WERI-Rb-1 (cell line): ENCODE measurements at regions not wholly inside any gene's neighbourhood (a gene's known extent, or its start where the extent isn't known, plus 50 kb on each side); places are given as distances from the start of the nearest gene placed in this dataset.

Experiments used
- DNase-seq: peaks from one replicate; pipeline ENCODE4 v3.0.0-alpha.2; 2020
- H3K27ac ChIP-seq: fragments of 250-450 bp; sonication (Bioruptor Pico); 2 replicates; pipeline ENCODE4 v1.5.1; 2020; ENCODE audit warnings: mild to moderate bottlenecking, moderate library complexity
- H3K27me3 ChIP-seq: fragments of 250-450 bp; sonication (Bioruptor Pico); 2 replicates; pipeline ENCODE4 v1.5.1; 2021; ENCODE audit warnings: mild to moderate bottlenecking, low read depth, moderate library complexity; ENCODE audit not compliant: insufficient read depth, severe bottlenecking
- H3K36me3 ChIP-seq: fragments of 250-450 bp; sonication (Bioruptor Pico); 2 replicates; pipeline ENCODE4 v1.5.1; 2020; ENCODE audit warnings: mild to moderate bottlenecking, moderate library complexity
- H3K4me3 ChIP-seq: 2 replicates; pipeline ENCODE4 v1.5.1; 2011; ENCODE audit warnings: low read depth, mild to moderate bottlenecking, control low read depth, low read length
- H3K9me3 ChIP-seq: fragments of 250-450 bp; sonication (Bioruptor Pico); 2 replicates; pipeline ENCODE4 v1.5.1; 2021; ENCODE audit warnings: mild to moderate bottlenecking, moderate library complexity; ENCODE audit not compliant: severe bottlenecking
- TF ChIP-seq, protein P1 (sequence below): IDR thresholded peaks from 2 replicates; pipeline ENCODE4 v1.5.1; 2011; ENCODE audit warnings: low read depth, mild to moderate bottlenecking, control low read depth, inconsistent platforms, low read length

DNA sequence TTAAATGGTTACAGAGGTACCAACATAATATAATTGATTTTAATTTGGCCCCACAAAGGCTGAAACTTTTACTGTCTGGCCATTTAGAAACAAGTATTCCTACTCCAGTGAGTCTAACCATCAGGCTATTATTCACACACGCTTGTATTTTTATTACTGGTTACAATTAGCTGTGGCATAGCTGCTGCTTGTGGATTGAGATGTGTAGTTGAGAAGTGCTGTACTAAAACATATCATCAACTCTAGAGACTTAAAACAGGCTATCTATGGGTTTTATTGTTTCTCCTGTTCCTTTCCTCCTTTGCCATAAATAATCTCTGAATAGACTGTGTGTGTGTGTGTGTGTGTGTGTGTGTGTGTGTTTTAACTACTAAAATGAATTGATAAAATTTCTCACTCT, 530.2 kb downstream of the CCDC85A start:
- Histone ChIP-seq H3K9me3 (no peaks in the 10 kb centered on the region), H3K27me3 (no peaks in the 10 kb centered on the region), H3K36me3 (no peaks in the 10 kb centered on the region), H3K27ac (no peak overlapping the region), H3K4me3 (no peak overlapping the region)
- DNase-seq = no peak
- TF ChIP-seq, protein P1, sequence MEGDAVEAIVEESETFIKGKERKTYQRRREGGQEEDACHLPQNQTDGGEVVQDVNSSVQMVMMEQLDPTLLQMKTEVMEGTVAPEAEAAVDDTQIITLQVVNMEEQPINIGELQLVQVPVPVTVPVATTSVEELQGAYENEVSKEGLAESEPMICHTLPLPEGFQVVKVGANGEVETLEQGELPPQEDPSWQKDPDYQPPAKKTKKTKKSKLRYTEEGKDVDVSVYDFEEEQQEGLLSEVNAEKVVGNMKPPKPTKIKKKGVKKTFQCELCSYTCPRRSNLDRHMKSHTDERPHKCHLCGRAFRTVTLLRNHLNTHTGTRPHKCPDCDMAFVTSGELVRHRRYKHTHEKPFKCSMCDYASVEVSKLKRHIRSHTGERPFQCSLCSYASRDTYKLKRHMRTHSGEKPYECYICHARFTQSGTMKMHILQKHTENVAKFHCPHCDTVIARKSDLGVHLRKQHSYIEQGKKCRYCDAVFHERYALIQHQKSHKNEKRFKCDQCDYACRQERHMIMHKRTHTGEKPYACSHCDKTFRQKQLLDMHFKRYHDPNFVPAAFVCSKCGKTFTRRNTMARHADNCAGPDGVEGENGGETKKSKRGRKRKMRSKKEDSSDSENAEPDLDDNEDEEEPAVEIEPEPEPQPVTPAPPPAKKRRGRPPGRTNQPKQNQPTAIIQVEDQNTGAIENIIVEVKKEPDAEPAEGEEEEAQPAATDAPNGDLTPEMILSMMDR = no peak

DNA sequence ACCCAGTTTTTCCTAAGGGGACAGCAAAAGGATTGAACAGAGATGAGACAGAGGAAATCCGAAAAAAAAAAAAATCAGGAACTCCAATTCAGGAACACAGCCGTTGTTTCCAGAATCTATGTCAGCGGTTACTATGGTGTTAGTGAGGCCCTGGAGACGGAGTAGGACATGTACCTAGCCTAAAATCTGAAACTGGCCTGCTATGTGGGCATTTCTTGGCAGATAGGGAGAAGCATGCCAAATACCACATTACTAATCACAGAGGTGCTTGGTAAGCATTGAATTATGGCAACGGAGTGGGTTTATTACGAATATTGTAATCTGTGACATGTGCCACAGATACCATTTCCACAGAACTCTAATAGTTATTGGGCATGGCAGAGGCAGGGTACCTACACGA, 530.6 kb downstream of the CCDC85A start:
- Histone ChIP-seq H3K9me3 (no peaks in the 10 kb centered on the region), H3K27ac (no peak overlapping the region), H3K36me3 (no peaks in the 10 kb centered on the region), H3K4me3 (no peak overlapping the region), H3K27me3 (no peaks in the 10 kb centered on the region)
- TF ChIP-seq, protein P1 = no peak
- no peak for DNase-seq

DNA sequence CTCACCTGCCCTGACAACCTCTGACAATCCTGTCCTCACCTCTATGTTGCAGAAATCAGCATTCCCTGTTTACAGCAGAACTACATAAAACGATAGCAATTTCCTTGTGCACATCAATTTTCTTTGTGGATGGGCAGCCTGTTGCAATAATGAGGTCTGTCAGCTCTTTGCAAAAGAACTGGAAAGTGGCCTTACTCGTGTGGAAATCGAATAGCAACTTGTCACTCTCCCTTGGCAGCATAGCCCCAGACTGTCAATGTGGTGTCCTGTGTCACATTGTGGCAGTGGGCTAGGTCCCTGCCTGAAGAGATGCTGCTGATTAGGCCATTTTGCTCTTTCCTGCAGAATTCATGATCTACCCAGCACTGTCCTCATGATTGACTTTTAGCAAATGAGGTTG, 531.9 kb downstream of the CCDC85A start:
- Histone ChIP-seq H3K27ac (no peak overlapping the region), H3K9me3 (no peaks in the 10 kb centered on the region), H3K4me3 (no peak overlapping the region), H3K27me3 (no peaks in the 10 kb centered on the region), H3K36me3 (no peaks in the 10 kb centered on the region)
- TF ChIP-seq, protein P1 = no peak
- no peak for DNase-seq

DNA sequence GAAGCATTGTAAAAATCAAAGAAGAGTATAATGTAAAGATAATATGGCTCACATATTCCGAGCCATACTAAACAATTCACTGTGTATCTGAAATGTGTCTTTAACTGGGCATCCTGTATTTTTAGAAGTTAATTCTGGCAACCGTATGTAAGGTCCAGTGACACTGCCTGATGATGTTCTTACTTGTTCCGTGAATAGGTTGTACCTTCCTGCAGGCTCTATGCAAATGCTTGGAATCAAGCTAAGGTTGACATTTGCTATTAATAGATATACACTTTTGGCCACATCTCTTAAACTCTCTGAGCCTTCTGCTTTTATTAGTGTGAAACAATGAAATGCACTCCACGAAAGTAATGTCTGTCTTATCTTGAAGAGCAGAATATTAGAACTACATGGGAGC, 534.6 kb downstream of the CCDC85A start:
- no peak for DNase-seq
- TF ChIP-seq, protein P1 = no peak
- Histone ChIP-seq H3K36me3 (no peaks in the 10 kb centered on the region), H3K9me3 (peaks cover under 1% of the 10 kb centered on the region), H3K4me3 (no peak overlapping the region), H3K27me3 (no peaks in the 10 kb centered on the region), H3K27ac (no peak overlapping the region)

DNA sequence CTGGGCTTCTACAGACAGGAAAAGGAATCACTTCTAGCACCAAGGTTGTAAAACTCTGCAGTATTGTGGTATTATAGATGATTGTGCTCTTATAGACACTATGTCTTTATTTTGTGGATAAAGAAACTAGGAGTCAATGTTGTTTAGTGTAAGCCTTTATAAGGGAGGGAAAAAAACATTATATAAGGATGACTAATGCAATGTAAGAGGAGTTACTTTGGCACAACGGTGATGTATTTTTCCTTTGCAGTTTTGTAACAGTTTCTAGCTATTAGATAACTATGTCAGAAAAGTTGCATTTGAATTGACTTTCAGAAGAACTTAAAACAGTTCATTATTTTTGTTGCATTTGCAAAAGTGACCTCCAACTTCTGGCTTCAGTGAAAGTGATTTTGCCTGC, 545.4 kb downstream of the CCDC85A start:
- TF ChIP-seq, protein P1 = no peak
- no peak overlapping the region for H3K27ac ChIP-seq
- no peak for DNase-seq
- H3K4me3 ChIP-seq = no peak overlapping the region
- no peaks in the 10 kb centered on the region for H3K27me3 ChIP-seq
- H3K9me3 ChIP-seq = peaks cover 5% of the 10 kb centered on the region
- no peaks in the 10 kb centered on the region for H3K36me3 ChIP-seq

DNA sequence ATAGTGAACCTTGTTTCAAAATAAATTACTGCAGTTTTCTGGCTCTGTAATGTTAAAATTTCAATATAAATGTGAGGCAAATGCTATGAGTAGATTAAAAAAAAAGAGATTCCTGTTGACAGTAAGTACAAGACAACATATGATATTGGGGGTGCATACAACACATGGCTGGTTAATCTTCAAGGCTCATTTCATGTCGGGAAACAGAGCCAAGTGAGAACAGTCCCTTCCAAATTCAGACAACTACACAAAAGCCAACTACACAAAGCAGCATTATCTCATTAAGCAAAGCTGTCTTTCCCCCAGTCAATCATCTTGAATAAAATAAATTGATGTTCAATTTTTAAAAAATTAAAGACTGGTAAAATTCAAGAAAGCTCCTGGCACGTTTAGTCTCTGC, 549.2 kb downstream of the CCDC85A start:
- no peak for DNase-seq
- TF ChIP-seq, protein P1 = no peak
- Histone ChIP-seq H3K9me3 (no peaks in the 10 kb centered on the region), H3K27me3 (peaks cover 5% of the 10 kb centered on the region), H3K36me3 (no peaks in the 10 kb centered on the region), H3K27ac (no peak overlapping the region), H3K4me3 (no peak overlapping the region)
